ENCODE measurements at regions not wholly inside any gene's neighbourhood (a gene's known extent, or its start where the extent isn't known, plus 50 kb on each side); places are given as distances from the start of the nearest gene placed in this dataset.

GRCh38 chr12:43147878-43148277 is 404.1 kb downstream of the ADAMTS20 start:
- TF ChIP-seq POLR2AphosphoS5 (IDR thresholded peaks at IDR 0.05; ENCODE audit: low read depth, low read length) (no peak), EZH2 (IDR thresholded peaks at IDR 0.05) (no peak), CEBPB (IDR thresholded peaks at IDR 0.05; ENCODE audit: low read depth) (no peak), POLR2A (IDR thresholded peaks at IDR 0.05; ENCODE audit: borderline replicate concordance, extremely low read depth, insufficient read depth, insufficient read length) (no peak), CTCF (IDR thresholded peaks at IDR 0.05 in 2 of 3, conservative IDR thresholded peaks at IDR 0.05 in 1 of 3; ENCODE audit: borderline replicate concordance in 1 of 3, insufficient read depth in 1 of 3, low read depth in 2 of 3, low read length in 2 of 3) (no peak), SIN3A (IDR thresholded peaks at IDR 0.05; ENCODE audit: low read depth) (no peak), EZH2phosphoT487 (IDR thresholded peaks at IDR 0.05; ENCODE audit: borderline replicate concordance) (no peak), SP1 (IDR thresholded peaks at IDR 0.05; ENCODE audit: low read depth) (no peak), ZBTB33 (IDR thresholded peaks at IDR 0.05; ENCODE audit: extremely low read depth, insufficient replicate concordance, low read length) (no peak), REST (IDR thresholded peaks at IDR 0.05; ENCODE audit: low read depth) (no peak), ATF3 (IDR thresholded peaks at IDR 0.05) (no peak), YY1 (IDR thresholded peaks at IDR 0.05; ENCODE audit: extremely low read depth, insufficient replicate concordance, low read depth, low read length) (no peak), MAX (IDR thresholded peaks at IDR 0.05) (no peak)
